ENCODE measurements at regions not wholly inside any gene's neighbourhood (a gene's known extent, or its start where the extent isn't known, plus 50 kb on each side); places are given as distances from the start of the nearest gene placed in this dataset.

DNA sequence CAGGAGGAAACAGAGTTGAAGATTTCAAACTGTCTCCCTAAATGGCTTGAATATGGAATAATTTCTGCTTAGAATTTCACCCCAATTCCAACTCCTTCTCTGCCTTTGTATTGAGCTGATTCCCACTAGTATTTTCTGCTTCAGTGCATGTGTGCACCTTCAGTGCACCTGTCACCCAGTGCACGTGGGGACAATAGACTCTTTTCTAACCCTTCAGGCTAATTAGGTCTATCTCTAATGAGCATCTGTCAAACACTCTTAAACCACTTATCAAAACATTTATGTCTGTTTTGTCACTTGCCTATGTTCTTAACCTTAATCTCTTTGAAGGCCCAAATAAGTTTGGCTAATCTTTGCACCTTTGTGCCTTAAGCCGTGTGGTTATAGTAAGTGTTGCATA, 232.0 kb upstream of the NETO1 start:
- Histone ChIP-seq H3K27ac (no peak overlapping the region), H3K4me3 (no peak overlapping the region)
- no peak for DNase-seq (ENCODE audit: low spot score)
- TF ChIP-seq, protein P1, sequence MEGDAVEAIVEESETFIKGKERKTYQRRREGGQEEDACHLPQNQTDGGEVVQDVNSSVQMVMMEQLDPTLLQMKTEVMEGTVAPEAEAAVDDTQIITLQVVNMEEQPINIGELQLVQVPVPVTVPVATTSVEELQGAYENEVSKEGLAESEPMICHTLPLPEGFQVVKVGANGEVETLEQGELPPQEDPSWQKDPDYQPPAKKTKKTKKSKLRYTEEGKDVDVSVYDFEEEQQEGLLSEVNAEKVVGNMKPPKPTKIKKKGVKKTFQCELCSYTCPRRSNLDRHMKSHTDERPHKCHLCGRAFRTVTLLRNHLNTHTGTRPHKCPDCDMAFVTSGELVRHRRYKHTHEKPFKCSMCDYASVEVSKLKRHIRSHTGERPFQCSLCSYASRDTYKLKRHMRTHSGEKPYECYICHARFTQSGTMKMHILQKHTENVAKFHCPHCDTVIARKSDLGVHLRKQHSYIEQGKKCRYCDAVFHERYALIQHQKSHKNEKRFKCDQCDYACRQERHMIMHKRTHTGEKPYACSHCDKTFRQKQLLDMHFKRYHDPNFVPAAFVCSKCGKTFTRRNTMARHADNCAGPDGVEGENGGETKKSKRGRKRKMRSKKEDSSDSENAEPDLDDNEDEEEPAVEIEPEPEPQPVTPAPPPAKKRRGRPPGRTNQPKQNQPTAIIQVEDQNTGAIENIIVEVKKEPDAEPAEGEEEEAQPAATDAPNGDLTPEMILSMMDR (IDR thresholded peaks at IDR 0.05): no peak

DNA sequence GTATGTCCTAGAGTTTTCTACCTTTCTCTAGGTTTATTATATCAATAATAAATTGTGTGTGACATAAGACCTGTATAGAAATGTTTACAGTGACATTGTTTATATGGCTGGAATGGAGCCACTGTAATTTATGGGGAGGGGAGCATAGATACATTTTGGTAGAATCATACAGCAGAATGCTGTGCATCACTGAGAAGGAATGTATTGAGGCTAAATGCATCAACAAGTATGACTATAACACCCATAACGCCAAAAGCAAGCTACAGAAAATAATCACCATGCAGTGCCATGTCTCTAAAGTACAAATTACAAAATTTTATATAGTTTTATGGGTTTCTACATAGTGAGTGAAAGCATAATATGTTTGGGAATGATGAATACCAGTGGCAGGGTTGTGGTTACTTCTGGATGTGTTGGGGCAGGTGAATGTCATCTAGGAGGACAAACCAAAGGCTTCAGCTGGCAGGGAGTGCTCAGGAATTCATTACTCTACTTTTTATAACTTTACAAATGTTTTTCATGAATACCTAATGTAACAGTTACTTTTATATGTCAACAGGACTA, 226.0 kb upstream of the NETO1 start:
- TF ChIP-seq, protein P1 (IDR thresholded peaks at IDR 0.05): no peak
- no peak overlapping the region for H3K4me3 ChIP-seq
- no peak overlapping the region for H3K27ac ChIP-seq
- no peak for DNase-seq (ENCODE audit: low spot score)

DNA sequence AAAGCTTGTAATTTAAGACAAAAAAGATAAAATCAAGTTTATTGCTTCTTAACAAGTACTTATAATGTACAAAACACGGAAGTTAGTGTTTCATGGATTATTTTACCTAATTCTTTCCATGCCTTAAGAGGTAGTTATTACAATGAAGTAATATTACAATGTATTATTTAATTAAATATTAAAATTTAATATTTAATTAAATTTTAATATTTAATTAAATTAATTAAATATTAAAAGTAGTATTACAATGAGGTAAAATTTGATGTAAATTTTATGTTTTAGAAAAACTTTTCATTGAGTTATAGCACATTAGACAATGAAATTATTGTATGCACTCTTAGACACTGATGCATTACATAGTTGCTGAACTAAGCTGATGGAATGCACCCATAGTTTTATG, 220.7 kb upstream of the NETO1 start:
- TF ChIP-seq, protein P1 (IDR thresholded peaks at IDR 0.05): no peak
- no peak for DNase-seq (ENCODE audit: low spot score)
- no peak overlapping the region for H3K4me3 ChIP-seq
- H3K27ac ChIP-seq: no peak overlapping the region

DNA sequence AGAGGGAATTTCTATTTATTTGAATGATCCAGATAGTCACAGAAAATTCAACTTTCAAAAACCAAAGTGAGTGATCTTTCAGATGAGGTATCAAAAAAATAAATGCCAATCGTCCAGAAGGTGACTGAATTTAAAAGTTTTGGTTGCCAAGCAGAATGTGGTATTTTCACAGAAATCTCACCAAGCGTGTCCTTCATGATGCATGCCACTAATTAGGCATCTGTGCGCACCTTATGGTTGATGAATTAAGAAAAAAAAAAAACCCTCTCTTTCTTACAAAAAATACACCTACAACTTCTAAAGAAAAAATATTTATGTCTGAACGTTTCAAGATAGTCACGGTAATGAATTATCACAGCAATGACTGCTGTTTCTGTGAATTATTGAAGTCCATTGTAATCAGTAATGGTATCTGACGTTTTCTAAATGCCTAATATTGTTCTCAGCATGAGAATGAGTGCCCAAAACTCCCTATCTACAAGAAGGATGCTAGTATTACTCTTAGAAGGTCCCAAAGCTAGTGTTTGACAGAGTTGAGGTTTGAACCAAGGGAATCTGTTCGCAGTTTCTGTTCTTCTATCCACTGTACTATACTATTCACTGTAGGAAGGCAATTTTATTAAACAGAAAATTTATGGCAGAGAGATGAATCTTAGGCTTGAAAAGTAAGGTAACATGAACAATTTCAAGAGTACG, 219.6 kb upstream of the NETO1 start:
- TF ChIP-seq, protein P1 (IDR thresholded peaks at IDR 0.05): no peak
- Histone ChIP-seq H3K27ac (no peak overlapping the region), H3K4me3 (no peak overlapping the region)
- DNase-seq (ENCODE audit: low spot score): no peak

DNA sequence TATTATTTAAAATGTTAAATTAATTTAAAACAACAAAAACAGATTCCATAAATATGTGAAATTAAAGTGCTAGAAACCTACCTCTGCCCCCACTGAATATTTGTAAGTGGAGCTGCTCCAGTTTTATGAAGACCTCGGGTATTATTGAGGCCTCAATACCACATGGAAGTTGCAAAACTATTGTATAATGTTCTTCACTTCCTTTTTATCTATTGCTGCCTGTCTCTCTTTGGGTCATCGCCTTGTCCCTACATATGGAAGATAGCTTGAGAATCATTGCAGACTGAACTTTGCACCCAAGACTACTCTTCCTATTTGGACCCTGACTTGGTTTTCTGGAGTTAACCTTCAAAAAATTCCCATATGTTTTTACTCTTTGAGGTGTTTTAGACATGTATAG, 212.1 kb upstream of the NETO1 start:
- no peak for DNase-seq (ENCODE audit: low spot score)
- H3K27ac ChIP-seq: no peak overlapping the region
- TF ChIP-seq, protein P1 (IDR thresholded peaks at IDR 0.05): no peak
- H3K4me3 ChIP-seq: no peak overlapping the region

DNA sequence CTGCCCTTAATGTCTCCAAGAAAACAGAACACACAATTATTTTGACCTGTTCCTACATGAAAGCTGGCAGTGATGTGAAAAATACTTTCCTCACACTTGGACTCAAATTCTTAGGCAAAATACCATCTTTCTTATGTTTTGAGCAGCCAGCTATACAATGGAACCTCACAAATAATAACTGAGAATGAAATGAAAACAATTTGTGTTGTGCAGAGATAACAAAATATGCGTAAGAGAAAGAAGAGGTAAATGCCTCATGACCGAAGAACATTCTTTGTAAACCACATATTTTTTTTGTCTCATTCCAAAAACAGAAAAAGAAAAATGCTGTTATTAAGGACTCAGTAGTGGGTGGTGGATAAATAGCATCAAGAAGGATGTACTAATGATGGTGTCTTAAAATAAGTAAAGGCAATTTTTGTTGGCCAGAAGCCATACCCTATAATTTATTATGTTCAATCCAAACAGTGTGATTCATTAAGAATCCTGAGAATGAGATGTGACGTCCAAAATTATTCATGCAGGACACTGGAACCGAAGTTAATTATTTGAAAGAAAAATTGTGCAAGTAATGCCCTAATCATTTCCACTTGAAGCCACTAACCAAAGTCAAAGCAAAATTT, 193.0 kb upstream of the NETO1 start:
- TF ChIP-seq, protein P1 (IDR thresholded peaks at IDR 0.05): no peak
- no peak for DNase-seq (ENCODE audit: low spot score)
- no peak overlapping the region for H3K4me3 ChIP-seq
- H3K27ac ChIP-seq: no peak overlapping the region

DNA sequence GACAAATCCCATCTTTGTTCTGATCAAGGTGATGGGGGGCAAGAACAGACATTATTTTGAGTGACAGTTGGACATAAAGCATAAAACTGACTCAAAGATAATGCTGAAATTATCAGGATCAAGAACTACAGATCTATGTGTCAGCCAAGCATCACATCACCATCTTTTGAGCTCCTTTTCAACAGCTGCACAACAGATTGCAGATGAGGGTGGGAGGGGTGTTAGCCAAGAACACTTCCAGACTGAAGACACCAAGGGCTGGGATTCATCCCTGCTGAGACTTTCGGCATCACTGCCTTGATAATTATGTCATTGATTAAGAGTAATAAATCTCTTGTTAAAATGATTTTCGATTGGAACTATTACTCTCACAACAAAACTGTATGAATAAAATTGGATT, 191.5 kb upstream of the NETO1 start:
- no peak overlapping the region for H3K27ac ChIP-seq
- H3K4me3 ChIP-seq: no peak overlapping the region
- TF ChIP-seq, protein P1 (IDR thresholded peaks at IDR 0.05): no peak
- no peak for DNase-seq (ENCODE audit: low spot score)

Data from coronary artery (tissue), 2 donors.